ENCODE measurements at regions not wholly inside any gene's neighbourhood (a gene's known extent, or its start where the extent isn't known, plus 50 kb on each side); places are given as distances from the start of the nearest gene placed in this dataset.

DNA sequence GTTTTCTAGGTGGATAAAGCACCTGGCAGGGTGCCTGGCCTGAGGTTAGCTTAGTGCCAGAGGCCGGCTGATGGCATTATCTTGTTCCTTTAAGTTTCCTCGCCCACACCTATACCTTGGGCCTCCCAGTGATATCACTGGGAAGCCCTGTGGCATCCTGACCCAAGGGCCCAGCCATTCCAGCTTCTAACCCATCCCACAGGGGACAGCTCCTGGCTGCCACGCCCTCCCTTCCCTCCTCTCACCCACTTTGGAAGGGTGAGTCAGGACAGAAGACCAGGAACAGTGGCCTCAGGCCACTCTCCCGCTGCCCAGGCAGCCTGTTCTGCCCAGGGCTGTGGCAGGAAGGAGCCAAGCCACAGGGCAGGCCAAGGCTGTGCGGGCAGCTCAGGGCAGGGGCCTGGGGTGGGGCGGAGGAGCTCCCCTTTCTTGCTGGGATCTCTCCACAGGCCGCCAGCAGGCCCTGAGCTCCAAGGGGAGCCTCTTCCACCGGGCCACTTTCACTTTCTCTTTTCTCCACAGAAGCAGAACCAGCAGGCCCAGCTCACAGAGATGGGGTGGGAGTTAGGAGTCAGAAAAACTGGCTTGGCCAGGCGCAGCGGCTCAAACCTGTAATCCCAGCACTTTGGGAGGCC is 75.1 kb downstream of the IRF2BPL start:
- H3K27ac ChIP-seq, result peak overlapping the region; percentile 87 to 95 (median 92)
- peak overlapping the region; percentile 14 to 44 (median 27) for H3K4me3 ChIP-seq
- peaks cover 0 to 42% (median 17%) of the 10 kb centered on the region in 4 donors for H3K4me1 ChIP-seq
- peak; percentile 70 to 77 (median 73) for DNase-seq
- intact Hi-C loops (cut with DNase I), result loop anchor here in 1 of 2 donors (10.0 kb wide), 1 partner anchor 71 kb away; the partner anchor contains the start of gene IRF2BPL
- ATAC-seq, result peak; percentile 68 to 77 (median 70)
- H3K36me3 ChIP-seq, result no peaks in the 10 kb centered on the region
- H3K27me3 ChIP-seq, result no peaks in the 10 kb centered on the region
- WGBS (ENCODE audit: insufficient coverage, low coverage, low lambda C conversion rate, missing lambda C conversion rate), result 30% methylated on average over 5 of the region's 10 CpGs
- H3K9me3 ChIP-seq, result no peaks in the 10 kb centered on the region
- TF ChIP-seq CTCF (IDR thresholded peaks at IDR 0.05) (no peak), POLR2A (IDR thresholded peaks at IDR 0.05) (peak; percentile 61)

GRCh38 chr14:76951166-76951565 is 77.3 kb downstream of the IRF2BPL start:
- H3K27ac ChIP-seq, result no peak overlapping the region
- H3K27me3 ChIP-seq, result no peaks in the 10 kb centered on the region
- H3K4me1 ChIP-seq, result peaks cover 0 to 49% (median 23%) of the 10 kb centered on the region in 4 donors
- TF ChIP-seq POLR2A (IDR thresholded peaks at IDR 0.05) (no peak), CTCF (IDR thresholded peaks at IDR 0.05) (no peak)
- H3K36me3 ChIP-seq, result no peaks in the 10 kb centered on the region
- 88% methylated on average over 3 of the region's 8 CpGs for WGBS (ENCODE audit: insufficient coverage, low coverage, low lambda C conversion rate, missing lambda C conversion rate)
- ATAC-seq, result no peak
- H3K4me3 ChIP-seq, result no peak overlapping the region
- intact Hi-C loops (cut with DNase I), result loop anchor here in 1 of 2 donors (10.0 kb wide), 1 partner anchor 74 kb away; the partner anchor contains the start of gene IRF2BPL
- no peak for DNase-seq
- H3K9me3 ChIP-seq, result no peaks in the 10 kb centered on the region

GRCh38 chr14:76950055-76951020 is 78.2 kb downstream of the IRF2BPL start:
- 41% methylated on average over 9 of the region's 14 CpGs for WGBS (ENCODE audit: insufficient coverage, low coverage, low lambda C conversion rate, missing lambda C conversion rate)
- H3K9me3 ChIP-seq, result no peaks in the 10 kb centered on the region
- H3K4me1 ChIP-seq, result peaks cover 0 to 41% (median 20%) of the 10 kb centered on the region in 4 donors
- H3K36me3 ChIP-seq, result no peaks in the 10 kb centered on the region
- H3K4me3 ChIP-seq, result no peak overlapping the region
- DNase-seq (no peak), ATAC-seq (no peak)
- H3K27ac ChIP-seq, result peak overlapping the region in 1 of 3 donors; percentile 31
- TF ChIP-seq CTCF (IDR thresholded peaks at IDR 0.05) (no peak), POLR2A (IDR thresholded peaks at IDR 0.05) (no peak)
- no peaks in the 10 kb centered on the region for H3K27me3 ChIP-seq
- intact Hi-C loops (cut with DNase I), result loop anchor here in 1 of 2 donors (10.0 kb wide), 1 partner anchor 74 kb away; the partner anchor contains the start of gene IRF2BPL

DNA sequence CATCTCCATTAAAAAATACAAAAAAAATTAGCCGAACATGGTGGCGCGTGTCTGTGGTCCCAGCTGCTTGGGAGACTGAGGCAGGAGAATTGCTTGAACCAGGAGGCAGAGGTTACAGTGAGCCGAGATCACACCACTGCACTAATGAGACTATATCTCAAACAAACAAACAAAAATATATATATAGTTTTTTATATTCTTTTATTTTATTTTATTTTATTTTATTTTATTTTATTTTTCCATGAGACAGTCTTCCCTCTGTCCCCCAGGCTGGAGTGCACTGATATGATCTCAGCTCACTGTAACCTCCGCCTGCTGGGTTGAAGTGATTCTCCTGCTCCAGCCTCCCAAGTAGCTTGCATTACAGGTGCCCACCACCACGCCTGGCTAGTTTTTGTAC is 79.5 kb downstream of the IRF2BPL start:
- ATAC-seq, result no peak
- H3K9me3 ChIP-seq, result no peaks in the 10 kb centered on the region
- intact Hi-C loops (cut with DNase I), result no loop called here
- peaks cover 0 to 37% (median 17%) of the 10 kb centered on the region in 4 donors for H3K4me1 ChIP-seq
- H3K4me3 ChIP-seq, result no peak overlapping the region
- H3K27me3 ChIP-seq, result no peaks in the 10 kb centered on the region
- DNase-seq, result no peak
- no peak overlapping the region for H3K27ac ChIP-seq
- H3K36me3 ChIP-seq, result no peaks in the 10 kb centered on the region
- whole genome bisulfite sequencing (ENCODE audit: insufficient coverage, low coverage, low lambda C conversion rate, missing lambda C conversion rate), result 90% methylated on average over 5 of the region's 6 CpGs
- TF ChIP-seq CTCF (IDR thresholded peaks at IDR 0.05), result no peak
- no peak for TF ChIP-seq POLR2A (IDR thresholded peaks at IDR 0.05)

Data from right lobe of liver (tissue), 6 donors.